Renal pelvis (tissue), 1 donor: ENCODE measurements at regions not wholly inside any gene's neighbourhood (a gene's known extent, or its start where the extent isn't known, plus 50 kb on each side); places are given as distances from the start of the nearest gene placed in this dataset.
"Not testable (repeated sequence)": the region's sequence is repeated elsewhere in the genome, so short reads cannot be mapped to it uniquely, and the experiment has no call there.

Experiments
- DNase-seq: peaks from one replicate; pipeline ENCODE4 v3.0.0-alpha.2; 2013

DNA sequence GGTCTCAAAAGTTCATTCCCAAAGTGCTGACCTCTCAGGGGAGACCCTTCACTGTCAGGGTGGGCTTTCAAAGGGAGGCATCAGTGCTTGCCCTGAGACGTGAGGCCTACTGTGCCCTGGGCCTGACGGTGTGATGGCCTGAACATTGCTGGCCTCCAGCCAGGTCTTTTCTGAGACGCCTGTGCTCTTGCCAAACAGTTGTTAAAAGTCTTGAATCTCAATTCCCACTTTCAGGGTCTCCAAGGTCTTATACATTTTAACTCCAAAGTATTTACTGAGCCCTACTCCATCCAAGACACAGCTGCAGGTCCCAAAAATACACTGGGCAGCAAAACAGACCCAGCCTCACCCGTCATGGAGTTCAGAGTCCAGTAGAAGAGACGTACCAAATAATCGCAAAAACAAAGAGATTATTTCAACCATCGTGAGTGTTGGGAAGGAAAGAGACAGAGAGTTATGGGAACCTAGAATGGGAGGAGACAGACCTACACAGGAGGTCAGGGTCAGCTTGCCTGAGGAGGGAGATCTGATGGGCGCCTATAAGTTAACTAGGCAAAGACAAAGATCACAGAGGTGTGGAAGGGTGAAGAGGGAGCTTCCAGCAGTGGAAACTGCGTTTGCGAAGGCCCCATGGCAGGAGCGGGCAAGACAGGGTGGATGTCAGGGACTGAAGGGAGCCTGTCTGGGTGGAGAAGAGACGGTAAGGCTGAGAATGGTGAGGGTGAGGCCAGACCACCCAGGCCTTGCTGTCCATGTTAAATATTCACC, 446.3 kb downstream of the PREX1 start:
- DNase-seq = no peak

DNA sequence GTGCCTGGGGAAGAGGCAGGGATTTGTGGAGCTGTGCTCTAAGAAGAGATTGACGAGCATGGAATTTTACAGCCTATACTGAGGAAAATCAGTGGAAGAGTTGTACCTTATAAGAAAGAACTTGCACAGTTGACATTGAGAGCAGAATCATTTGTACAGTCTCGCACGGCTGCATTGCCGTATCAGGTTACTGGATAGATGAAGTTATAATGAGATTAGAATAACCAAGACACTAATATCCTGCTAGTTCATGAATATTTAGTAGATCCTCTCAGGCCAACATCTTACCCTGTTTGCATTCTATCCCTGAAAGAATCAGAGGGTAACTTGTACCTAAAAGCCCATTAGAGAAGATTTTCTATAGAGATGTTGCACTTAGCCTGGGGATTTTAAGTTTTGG, 447.1 kb downstream of the PREX1 start:
- no peak for DNase-seq

DNA sequence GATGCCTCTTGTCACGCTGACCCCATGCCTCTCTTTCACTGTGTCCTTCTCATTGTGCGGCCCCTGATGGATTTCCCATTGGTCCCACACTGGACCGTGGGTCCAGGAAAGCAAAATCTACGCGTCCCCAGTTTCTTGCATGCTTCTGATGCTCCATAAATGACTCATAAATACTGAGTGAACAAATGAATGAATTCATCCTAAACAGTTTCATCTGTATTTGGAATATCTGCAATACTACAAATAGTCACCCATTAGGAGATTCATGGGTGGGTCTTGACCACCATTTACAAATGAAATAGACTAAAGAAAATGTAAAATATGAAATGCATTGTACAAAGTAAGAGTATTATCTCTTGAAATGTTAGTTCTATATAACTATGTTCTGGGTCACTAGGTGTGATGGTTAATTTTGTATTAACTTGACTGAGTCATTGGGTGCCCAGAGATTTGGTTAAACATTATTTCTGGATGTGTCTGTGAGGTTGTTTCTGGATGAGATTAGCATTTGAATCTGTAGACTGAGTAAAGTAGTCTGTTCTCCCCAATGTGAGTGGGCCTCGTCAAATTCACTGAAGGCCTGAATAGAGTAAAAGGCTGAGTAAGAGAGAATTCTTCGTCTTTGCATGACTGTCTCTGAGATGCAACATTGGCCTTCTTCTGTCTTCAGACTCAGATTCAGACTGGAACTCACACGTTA, 448.7 kb downstream of the PREX1 start:
- no peak for DNase-seq

GRCh38 chr20:48377940-48378339, 449.9 kb downstream of the PREX1 start:
- no peak for DNase-seq

GRCh38 chr20:48375804-48376203, 452.0 kb downstream of the PREX1 start:
- DNase-seq = no peak

DNA sequence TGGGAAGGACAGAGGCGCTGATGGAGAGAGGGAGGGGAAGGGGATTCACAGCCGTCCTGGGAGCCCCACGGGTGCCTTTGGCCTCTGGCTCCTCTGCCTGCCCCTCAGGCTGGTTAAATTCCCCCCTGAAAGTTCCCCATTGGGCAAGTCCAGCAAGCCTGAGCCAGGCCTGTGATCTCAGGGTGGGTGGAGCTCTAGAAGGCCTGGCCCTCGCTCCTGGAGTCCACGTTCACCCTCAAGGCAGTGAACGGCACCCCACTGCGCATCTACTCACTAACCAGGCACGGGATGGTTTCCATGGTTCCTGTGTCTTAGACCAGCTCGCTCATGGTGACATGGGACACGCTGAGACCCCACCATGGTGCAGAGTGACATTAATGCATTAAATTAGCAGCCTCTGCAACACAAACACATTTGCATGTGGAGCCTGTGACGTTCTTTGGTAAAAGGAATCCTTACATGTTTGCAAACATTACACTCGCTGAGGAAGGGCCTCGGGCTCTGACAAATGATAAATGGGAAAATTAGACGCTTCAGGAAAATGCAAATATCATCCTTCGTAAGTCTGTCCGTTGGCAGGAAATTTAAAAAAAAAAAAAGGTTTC, 452.7 kb downstream of the PREX1 start:
- DNase-seq = no peak

- DNase-seq = not testable (repeated sequence)
Measured at GRCh38 chr20:48374031-48374907, 453.5 kb downstream of the PREX1 start.

DNA sequence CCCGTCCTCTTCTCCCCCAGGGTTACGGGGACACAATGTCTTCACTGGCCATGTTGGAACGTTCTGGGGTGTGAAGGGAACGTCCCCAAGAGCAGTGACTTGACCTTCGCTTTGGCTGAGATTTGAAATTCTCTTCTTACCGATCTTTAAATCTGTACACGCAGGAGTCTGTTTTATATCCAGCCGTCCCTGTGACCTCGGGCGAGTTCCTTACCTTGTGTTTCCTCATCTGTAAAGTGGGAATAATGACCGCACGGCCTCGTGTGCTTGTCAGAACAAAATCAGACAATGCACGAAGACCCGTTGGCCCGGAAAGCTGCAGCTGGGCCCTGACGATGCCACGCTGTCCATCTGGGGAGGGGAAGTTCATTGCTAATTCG, 454.3 kb downstream of the PREX1 start:
- DNase-seq = no peak

- DNase-seq = not testable (repeated sequence)
Measured at GRCh38 chr20:48372851-48373554, 454.8 kb downstream of the PREX1 start.

GRCh38 chr20:48371211-48371610, 456.6 kb downstream of the PREX1 start:
- DNase-seq = no peak

- not testable (repeated sequence) for DNase-seq
Measured at GRCh38 chr20:48368580-48369021, 459.2 kb downstream of the PREX1 start.

- DNase-seq = not testable (repeated sequence)
Measured at GRCh38 chr20:48367541-48368358, 460.0 kb downstream of the PREX1 start.

DNA sequence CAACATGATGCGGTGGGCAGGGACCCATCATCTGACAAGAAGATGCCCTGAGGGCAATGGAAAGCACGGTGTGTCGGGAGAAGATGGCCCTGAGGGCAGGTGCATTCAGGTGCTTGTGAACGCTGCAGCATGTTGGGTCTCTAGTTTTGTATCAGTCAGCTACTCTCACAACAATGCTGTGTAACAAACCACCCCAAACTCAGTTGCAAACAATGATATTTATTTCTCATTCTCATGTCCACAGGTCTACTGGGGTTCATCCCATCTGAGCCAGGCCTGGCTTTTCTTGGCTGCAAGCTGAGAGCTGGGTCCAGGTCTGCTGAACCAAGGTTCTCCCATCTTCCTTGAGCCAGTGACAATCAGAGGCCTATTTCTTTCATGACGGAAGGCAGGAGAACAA, 461.6 kb downstream of the PREX1 start:
- no peak for DNase-seq

- DNase-seq = no peak
Measured at GRCh38 chr20:48364688-48365421, 462.9 kb downstream of the PREX1 start.

DNA sequence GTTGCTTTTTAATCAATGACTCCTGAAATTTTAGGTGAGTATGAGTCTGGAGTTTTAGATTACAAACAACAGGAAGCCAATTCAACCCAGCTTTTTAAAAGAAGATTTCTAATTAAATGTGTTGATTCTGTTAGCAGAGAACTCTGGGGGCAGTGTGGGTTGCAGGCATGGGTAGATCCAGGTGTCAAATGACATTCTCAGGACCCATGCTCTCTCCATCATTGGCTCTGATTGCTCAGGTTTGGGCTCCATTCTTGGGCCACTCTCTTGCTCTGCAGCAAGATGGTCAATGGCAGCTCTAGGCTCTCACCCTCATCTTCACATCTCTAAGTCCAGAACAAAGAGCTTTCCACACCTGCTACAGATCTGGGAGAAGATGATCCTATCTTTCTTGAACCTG, 463.7 kb downstream of the PREX1 start:
- DNase-seq = no peak

- no peak for DNase-seq
Measured at GRCh38 chr20:48360342-48360975, 467.3 kb downstream of the PREX1 start.

DNA sequence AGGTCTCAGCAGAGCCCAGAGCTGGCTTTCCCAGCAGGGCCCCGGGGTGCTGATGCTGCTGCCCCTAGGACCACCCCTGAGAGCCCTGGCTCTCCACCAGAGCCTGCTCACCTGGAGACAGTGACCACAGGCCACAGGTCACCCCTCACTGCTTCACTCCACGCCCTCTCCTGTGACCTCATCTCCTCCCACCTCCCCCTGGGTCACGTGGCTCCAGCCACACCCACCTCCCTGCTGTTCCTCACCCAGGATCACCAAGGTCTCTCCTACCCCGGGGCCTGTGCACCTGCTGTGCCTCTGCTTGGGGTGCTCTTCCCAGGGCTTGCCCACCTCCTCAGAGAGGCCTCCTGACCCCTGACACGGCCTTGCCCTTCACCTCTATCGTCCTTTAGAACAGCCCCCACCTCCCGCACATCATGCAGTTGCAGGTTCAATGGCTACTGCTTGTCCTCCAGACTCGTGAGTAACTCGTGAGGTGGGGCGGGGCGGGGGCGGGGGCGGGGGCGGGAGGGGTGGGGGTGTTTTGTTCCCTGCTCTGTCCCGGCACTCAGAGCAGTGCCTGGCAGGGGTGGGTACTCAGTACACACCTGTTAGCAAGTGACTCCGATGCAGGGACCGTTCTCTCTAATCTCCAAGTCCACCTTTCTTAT, 468.0 kb downstream of the PREX1 start:
- DNase-seq = no peak

DNA sequence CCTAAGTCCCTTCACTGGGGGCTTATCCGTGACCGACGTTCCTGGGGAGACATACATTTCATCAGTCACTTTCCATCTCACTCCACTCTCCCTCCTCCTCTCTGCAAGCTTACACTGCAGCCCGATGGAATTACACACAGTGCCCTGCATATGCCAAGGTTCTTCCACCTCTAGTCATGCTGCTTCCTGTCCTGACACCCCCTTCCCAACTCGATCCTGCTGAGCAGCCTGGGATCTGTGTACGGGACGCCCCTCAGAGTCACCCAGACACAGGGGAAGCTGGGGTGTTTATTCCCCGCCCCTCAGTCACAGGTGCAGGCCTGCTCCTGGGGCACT, 468.8 kb downstream of the PREX1 start:
- not testable (repeated sequence) for DNase-seq
